SK-N-SH (cell line): ENCODE measurements at regions not wholly inside any gene's neighbourhood (a gene's known extent, or its start where the extent isn't known, plus 50 kb on each side); places are given as distances from the start of the nearest gene placed in this dataset.

ENCODE experiments used
- CHD2 ChIP-seq: fragments of 150-350 bp; IDR thresholded peaks from 2 replicates; pipeline ENCODE4 v1.6.1; 2018; ENCODE audit warnings: low read length; ENCODE audit not compliant: partially characterized antibody
- CTCF ChIP-seq: fragments of 200-600 bp; sonication (generic); IDR thresholded peaks from 2 replicates; pipeline ENCODE4 v1.6.1; 2017; ENCODE audit warnings: antibody characterized with exemption, mild to moderate bottlenecking, moderate library complexity
- EP300 ChIP-seq, 2 experiments: IDR thresholded peaks; 2 replicates each; pipeline versions ENCODE4 v1.4.0 to v1.6.1; 2012; ENCODE audit warnings: borderline replicate concordance in 1 of 2, low read depth in 1 of 2, low read length in 1 of 2
- EZH2phosphoT487 ChIP-seq: fragments of 200-600 bp; sonication (generic); IDR thresholded peaks from 2 replicates; pipeline ENCODE4 v1.6.1; 2017; ENCODE audit warnings: low read depth, mixed run types, mild to moderate bottlenecking, antibody characterized with exemption, moderate library complexity, borderline replicate concordance
- NFIC ChIP-seq: IDR thresholded peaks from 2 replicates; pipeline ENCODE4 v1.4.0; 2012; ENCODE audit warnings: borderline replicate concordance
- POLR2AphosphoS5 ChIP-seq: IDR thresholded peaks from 2 replicates; pipeline ENCODE4 v1.6.1; 2012; ENCODE audit warnings: low read depth, low read length
- REST ChIP-seq: IDR thresholded peaks from 2 replicates; pipeline ENCODE4 v1.6.1; 2012; ENCODE audit warnings: mild to moderate bottlenecking, low read depth, low read length, moderate library complexity
- RFX5 ChIP-seq: IDR thresholded peaks from 2 replicates; pipeline ENCODE4 v1.6.1; 2012; ENCODE audit warnings: mild to moderate bottlenecking, improper control_type of control experiment, low read length
- ZBTB33 ChIP-seq: IDR thresholded peaks from 2 replicates; pipeline ENCODE4 v1.4.0; 2012; ENCODE audit warnings: low read depth, borderline replicate concordance

- TF ChIP-seq REST (no peak), EZH2phosphoT487 (no peak), CTCF (no peak), POLR2AphosphoS5 (no peak), EP300 (IDR thresholded peaks at IDR 0.05; ENCODE audit: borderline replicate concordance in 1 of 2, low read depth in 1 of 2, low read length in 1 of 2) (no peak), NFIC (no peak), RFX5 (no peak), ZBTB33 (no peak), CHD2 (no peak)
These were observed 1295.1 kb upstream of the PCDH20 start for GRCh38 chr13:62710787-62711186.
